Neural cell (in vitro differentiated cells): ENCODE measurements at regions not wholly inside any gene's neighbourhood (a gene's known extent, or its start where the extent isn't known, plus 50 kb on each side); places are given as distances from the start of the nearest gene placed in this dataset.

Experiments used
- MXI1 ChIP-seq: fragments of 450-650 bp; conservative IDR thresholded peaks from 2 replicates; pipeline ENCODE4 v1.6.1; 2014; ENCODE audit warnings: antibody characterized with exemption, mild to moderate bottlenecking; ENCODE audit not compliant: poor library complexity, severe bottlenecking
- POLR2AphosphoS5 ChIP-seq: IDR thresholded peaks from 2 replicates; pipeline ENCODE4 v1.6.1; 2012
- RAD21 ChIP-seq: fragments of 450-650 bp; conservative IDR thresholded peaks from 2 replicates; pipeline ENCODE4 v1.6.1; 2014; ENCODE audit warnings: antibody characterized with exemption, mild to moderate bottlenecking, moderate library complexity
- TAF1 ChIP-seq: IDR thresholded peaks from 2 replicates; pipeline ENCODE4 v1.6.1; 2012; ENCODE audit warnings: low read depth
- TF ChIP-seq, protein P1 (sequence below): fragments of 450-650 bp; IDR thresholded peaks from 2 replicates; pipeline ENCODE4 v1.5.1; 2014; ENCODE audit warnings: antibody characterized with exemption, mild to moderate bottlenecking, moderate library complexity; ENCODE audit not compliant: poor library complexity, severe bottlenecking

DNA sequence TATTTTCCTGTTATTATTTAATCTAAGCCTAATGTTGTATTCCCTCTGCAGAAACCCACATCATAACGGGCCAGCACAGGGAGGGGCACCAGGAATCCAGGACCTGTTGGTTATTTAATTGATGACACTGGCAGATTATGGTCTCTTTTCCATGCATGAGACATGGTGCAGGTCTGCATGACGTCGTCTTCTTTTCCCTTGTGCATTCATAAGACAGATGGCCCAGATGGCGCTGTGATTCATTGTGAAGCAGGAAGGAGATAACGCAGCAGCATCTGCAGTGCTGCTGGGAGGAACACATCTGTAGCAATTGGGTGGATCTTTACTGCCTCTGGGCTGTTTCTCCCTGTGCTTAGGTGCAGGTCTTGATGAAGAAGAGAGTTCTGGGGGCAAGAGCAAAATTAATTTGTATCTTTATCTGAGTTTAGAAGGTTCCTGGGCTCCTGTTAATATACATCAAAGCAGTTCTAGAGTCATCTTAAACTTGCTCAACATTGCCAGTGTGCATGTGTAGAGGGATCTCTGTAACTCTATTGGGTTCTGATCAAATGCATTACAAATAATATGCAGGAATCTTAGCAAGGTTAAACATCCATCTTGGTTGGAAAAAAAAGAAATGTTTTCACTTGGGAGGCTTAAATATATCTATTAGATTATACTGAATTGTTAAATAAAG lies 176.1 kb downstream of the PCSK1 start:
- TF ChIP-seq TAF1 (no peak), POLR2AphosphoS5 (no peak), MXI1 (no peak), RAD21 (no peak)
- TF ChIP-seq, protein P1, sequence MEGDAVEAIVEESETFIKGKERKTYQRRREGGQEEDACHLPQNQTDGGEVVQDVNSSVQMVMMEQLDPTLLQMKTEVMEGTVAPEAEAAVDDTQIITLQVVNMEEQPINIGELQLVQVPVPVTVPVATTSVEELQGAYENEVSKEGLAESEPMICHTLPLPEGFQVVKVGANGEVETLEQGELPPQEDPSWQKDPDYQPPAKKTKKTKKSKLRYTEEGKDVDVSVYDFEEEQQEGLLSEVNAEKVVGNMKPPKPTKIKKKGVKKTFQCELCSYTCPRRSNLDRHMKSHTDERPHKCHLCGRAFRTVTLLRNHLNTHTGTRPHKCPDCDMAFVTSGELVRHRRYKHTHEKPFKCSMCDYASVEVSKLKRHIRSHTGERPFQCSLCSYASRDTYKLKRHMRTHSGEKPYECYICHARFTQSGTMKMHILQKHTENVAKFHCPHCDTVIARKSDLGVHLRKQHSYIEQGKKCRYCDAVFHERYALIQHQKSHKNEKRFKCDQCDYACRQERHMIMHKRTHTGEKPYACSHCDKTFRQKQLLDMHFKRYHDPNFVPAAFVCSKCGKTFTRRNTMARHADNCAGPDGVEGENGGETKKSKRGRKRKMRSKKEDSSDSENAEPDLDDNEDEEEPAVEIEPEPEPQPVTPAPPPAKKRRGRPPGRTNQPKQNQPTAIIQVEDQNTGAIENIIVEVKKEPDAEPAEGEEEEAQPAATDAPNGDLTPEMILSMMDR = no peak
